B cell (primary cell): ENCODE measurements at regions not wholly inside any gene's neighbourhood (a gene's known extent, or its start where the extent isn't known, plus 50 kb on each side); places are given as distances from the start of the nearest gene placed in this dataset.

ENCODE experiments used
- ATAC-seq: fragments of 200-7000 bp; cut with Tn5 transposase; one replicate; pipeline ENCODE4 v1.10.0; 2021; ENCODE audit warnings: low read depth, mild to moderate bottlenecking, moderate number of reproducible peaks, moderate library complexity
- CTCF ChIA-PET: fragments of 350-600 bp; sonication (Branson Sonifier 250); formaldehyde crosslinking; loops from one replicate; lab custom pipeline; 2021; ENCODE audit warnings: antibody characterized with exemption, inconsistent platforms; lab: Charles Lee
- POLR2A ChIA-PET: fragments of 350-600 bp; sonication (Branson Sonifier 250); formaldehyde crosslinking; loops from one replicate; lab custom pipeline; 2021; ENCODE audit warnings: antibody characterized with exemption; lab: Charles Lee
- DNase-seq: peaks from one replicate; pipeline ENCODE4 v3.0.0; 2013
- H2AFZ ChIP-seq: 2 replicates; pipeline ENCODE4 v1.6.1; 2012; ENCODE audit warnings: mild to moderate bottlenecking, low read depth, low read length; ENCODE audit not compliant: insufficient read depth, poor library complexity, severe bottlenecking
- H3K27ac ChIP-seq, 2 donors: 1 replicate in 1 of 2; 2 replicates in 1 of 2; pipeline ENCODE4 v1.5.1; 2012 to 2013; ENCODE audit warnings: low read length in 2 of 2, mild to moderate bottlenecking in 2 of 2, moderate library complexity in 1 of 2
- H3K27me3 ChIP-seq, 4 experiments: fragments of 200-600 bp in 1 of 4; sonication (generic) in 1 of 4; replicated peaks in 1 of 4; 1 replicate in 2 of 4; 2 replicates in 2 of 4; pipeline versions ENCODE4 v1.6.1 to v1.7.0; 2013 to 2016; ENCODE audit warnings: low read length in 3 of 4, mild to moderate bottlenecking in 2 of 4, mixed read lengths in 1 of 4, moderate library complexity in 1 of 4; ENCODE audit not compliant: insufficient read depth in 4 of 4, control insufficient read depth in 3 of 4; ENCODE audit errors: control extremely low read depth in 1 of 4
- H3K36me3 ChIP-seq, 2 experiments: replicated peaks in 1 of 2; 1 replicate in 1 of 2; 2 replicates in 1 of 2; pipeline versions ENCODE4 v1.6.1 to v1.7.1; 2013; ENCODE audit warnings: low read length in 1 of 2; ENCODE audit not compliant: insufficient read depth in 2 of 2, control insufficient read depth in 1 of 2; ENCODE audit errors: control extremely low read depth in 1 of 2, extremely low read depth in 1 of 2
- H3K4me1 ChIP-seq, 2 donors: fragments of 200-600 bp in 1 of 2; sonication (generic) in 1 of 2; 1 replicate in 1 of 2; 2 replicates in 1 of 2; pipeline versions ENCODE4 v1.5.1 to v1.6.1; 2013 to 2017; ENCODE audit warnings: low read length in 2 of 2; ENCODE audit not compliant: control insufficient read depth in 2 of 2, insufficient read depth in 2 of 2
- H3K4me2 ChIP-seq: replicated peaks from 2 replicates; pipeline ENCODE3; 2012; ENCODE audit warnings: mild to moderate bottlenecking, low read depth, low read length; ENCODE audit not compliant: poor library complexity, severe bottlenecking
- H3K4me3 ChIP-seq, 5 experiments: fragments of 200-600 bp in 1 of 5; sonication (generic) in 1 of 5; 1 replicate in 3 of 5; 2 replicates in 2 of 5; pipeline versions ENCODE4 v1.5.1 to v1.7.0; 2011 to 2016; ENCODE audit warnings: low read length in 4 of 5, mild to moderate bottlenecking in 4 of 5, low read depth in 2 of 5, control low read depth in 1 of 5, moderate library complexity in 1 of 5; ENCODE audit not compliant: insufficient read depth in 1 of 5; ENCODE audit errors: control extremely low read depth in 1 of 5, extremely low read depth in 1 of 5
- H3K79me2 ChIP-seq: fragments of 200-600 bp; sonication (generic); one replicate; pipeline ENCODE4 v1.6.0; 2016; ENCODE audit warnings: low read length; ENCODE audit not compliant: control insufficient read depth, insufficient read depth
- H3K9ac ChIP-seq: fragments of 200-600 bp; sonication (generic); 2 replicates; pipeline ENCODE4 v1.6.1; 2017; ENCODE audit warnings: mild to moderate bottlenecking, low read length, moderate library complexity
- H3K9me3 ChIP-seq, 3 donors: one replicate each; pipeline versions ENCODE4 v1.6.1 to v1.7.1; 2013; ENCODE audit warnings: low read length in 2 of 3; ENCODE audit not compliant: control insufficient read depth in 2 of 3, insufficient read depth in 1 of 3; ENCODE audit errors: control extremely low read depth in 1 of 3
- H4K20me1 ChIP-seq: 2 replicates; pipeline ENCODE4 v1.6.0; 2012; ENCODE audit warnings: mild to moderate bottlenecking, low read length; ENCODE audit not compliant: insufficient read depth, control insufficient read depth, poor library complexity, severe bottlenecking
- H3K27ac Mint-ChIP-seq: one replicate; pipeline ENCODE4 v1.8.0; 2021; ENCODE audit warnings: mixed read lengths
- H3K27me3 Mint-ChIP-seq: one replicate; pipeline ENCODE4 v1.8.0; 2021; ENCODE audit warnings: mixed read lengths
- H3K4me1 Mint-ChIP-seq: one replicate; pipeline ENCODE4 v1.8.0; 2021; ENCODE audit warnings: mixed read lengths
- H3K4me3 Mint-ChIP-seq: one replicate; pipeline ENCODE4 v1.8.0; 2021; ENCODE audit warnings: mixed read lengths
- H3K9me3 Mint-ChIP-seq: one replicate; pipeline ENCODE4 v1.8.0; 2022; ENCODE audit warnings: mixed read lengths; ENCODE audit not compliant: insufficient read depth
- CTCF ChIP-seq: fragments of 200-600 bp; IDR thresholded peaks from one replicate; pipeline ENCODE4 v1.8.0; 2022; ENCODE audit warnings: antibody characterized with exemption, mild to moderate bottlenecking
- EZH2 ChIP-seq: IDR thresholded peaks from 2 replicates; pipeline ENCODE4 v1.6.1; 2012; ENCODE audit warnings: borderline replicate concordance, low read depth, mild to moderate bottlenecking, moderate library complexity, low read length; ENCODE audit not compliant: insufficient read depth, poor library complexity, severe bottlenecking
- WGBS: methylation state at CpG from one replicate; pipeline ENCODE4 v1.1.5; 2013; ENCODE audit warnings: missing lambda C conversion rate; ENCODE audit not compliant: insufficient coverage; 5-methylcytosine and 5-hydroxymethylcytosine counted together
- intact Hi-C: fragments of 100-400 bp; cut with micrococcal nuclease; formaldehyde crosslinking; loops from one replicate; pipeline ENCODE4 v1.10.0; 2022

GRCh38 chr9:73024601-73025034 lies 71.8 kb upstream of the ALDH1A1 start:
- Histone ChIP-seq H3K27me3 (no peaks in the 10 kb centered on the region), H3K36me3 (no peaks in the 10 kb centered on the region), H2AFZ (no peak overlapping the region), H3K4me2 (no peak overlapping the region), H3K9ac (no peak overlapping the region), H3K9me3 (no peaks in the 10 kb centered on the region), H3K27ac (no peak overlapping the region), H4K20me1 (no peaks in the 10 kb centered on the region), H3K79me2 (no peaks in the 10 kb centered on the region), H3K4me1 (peaks cover 15% of the 10 kb centered on the region in 2 donors), H3K4me3 (no peak overlapping the region)
- Mint-ChIP-seq H3K9me3 (no peaks in the 10 kb centered on the region), H3K4me3 (peak overlapping the region; percentile 14), H3K4me1 (peaks cover 43% of the 10 kb centered on the region), H3K27ac (no peak overlapping the region), H3K27me3 (no peaks in the 10 kb centered on the region)
- POLR2A ChIA-PET: no interaction called here
- TF ChIP-seq EZH2: no peak
- TF ChIP-seq CTCF: no peak
- WGBS: 100% methylated on average over 1 of the region's 6 CpGs
- DNase-seq (no peak), ATAC-seq (no peak)
- intact Hi-C loops: no loop called here
- CTCF ChIA-PET: no interaction called here

GRCh38 chr9:73023025-73023541 lies 70.2 kb upstream of the ALDH1A1 start:
- H3K9me3 ChIP-seq: peaks cover 0 to 3% (median 0%) of the 10 kb centered on the region in 3 donors
- no peak overlapping the region for H3K4me2 ChIP-seq
- ChIA-PET CTCF (interaction anchor here (0.9 to 3.5 kb wide), 12 partner anchors 8 to 743 kb away, joined by 3 to 24 read pairs (median 4); no protein-coding TSS in a partner anchor), POLR2A (no interaction called here)
- no peaks in the 10 kb centered on the region for H4K20me1 ChIP-seq
- H3K4me3 ChIP-seq: no peak overlapping the region
- no peak overlapping the region for H3K9ac ChIP-seq
- no peaks in the 10 kb centered on the region for H3K27me3 Mint-ChIP-seq
- no peak for ATAC-seq
- no peaks in the 10 kb centered on the region for H3K36me3 ChIP-seq
- no peak overlapping the region for H3K4me3 Mint-ChIP-seq
- H2AFZ ChIP-seq: peak overlapping the region; percentile 11
- H3K9me3 Mint-ChIP-seq: no peaks in the 10 kb centered on the region
- H3K27ac Mint-ChIP-seq: no peak overlapping the region
- H3K79me2 ChIP-seq: no peaks in the 10 kb centered on the region
- 0% methylated on average over 3 of the region's 7 CpGs for WGBS
- H3K4me1 ChIP-seq: peaks cover 15% of the 10 kb centered on the region in 2 donors
- TF ChIP-seq EZH2 (no peak), CTCF (peak; percentile 80)
- DNase-seq: peak; percentile 54
- H3K4me1 Mint-ChIP-seq: peaks cover 39% of the 10 kb centered on the region
- H3K27ac ChIP-seq: no peak overlapping the region
- no peaks in the 10 kb centered on the region for H3K27me3 ChIP-seq
- intact Hi-C loops: loop anchor here (2.0 kb wide), 1 partner anchor 742 kb away; no protein-coding TSS in a partner anchor
